Ascending aorta (tissue), 2 donors: ENCODE measurements at regions not wholly inside any gene's neighbourhood (a gene's known extent, or its start where the extent isn't known, plus 50 kb on each side); places are given as distances from the start of the nearest gene placed in this dataset.

Source experiments
- DNase-seq, 2 donors: peaks; one replicate each; pipeline ENCODE4 v3.0.0-alpha.2; 2019; ENCODE audit warnings: low spot score in 2 of 2
- H3K27ac ChIP-seq, 2 donors: fragments of 200-600 bp; sonication (generic); one replicate each; pipeline ENCODE4 v1.5.1; 2016 to 2017; ENCODE audit warnings: mild to moderate bottlenecking in 1 of 2
- H3K27me3 ChIP-seq: fragments of 200-600 bp; sonication (generic); one replicate; pipeline ENCODE4 v1.5.1; 2017
- H3K36me3 ChIP-seq, 2 donors: fragments of 200-600 bp; sonication (generic); one replicate each; pipeline ENCODE4 v1.5.1; 2016
- H3K4me1 ChIP-seq, 2 donors: fragments of 200-600 bp; sonication (generic); one replicate each; pipeline ENCODE4 v1.5.1; 2016 to 2017; ENCODE audit warnings: mild to moderate bottlenecking in 1 of 2
- H3K4me3 ChIP-seq, 2 donors: fragments of 200-600 bp; sonication (generic); one replicate each; pipeline ENCODE4 v1.5.1; 2016 to 2017; ENCODE audit warnings: mild to moderate bottlenecking in 1 of 2
- H3K9me3 ChIP-seq, 2 donors: fragments of 200-600 bp; sonication (generic); one replicate each; pipeline ENCODE4 v1.5.1; 2016
- intact Hi-C: fragments of 100-400 bp; cut with DNase I; formaldehyde crosslinking; loops from one replicate; pipeline ENCODE4 v1.15.1; 2023
- TF ChIP-seq, protein P1 (sequence below), 3 experiments: fragments of 200-600 bp in 2 of 3; fragments of 450-650 bp in 1 of 3; sonication (generic) in 2 of 3; IDR thresholded peaks; one replicate each; pipeline ENCODE4 v1.5.1; 2016 to 2019; ENCODE audit warnings: antibody characterized with exemption in 3 of 3, mild to moderate bottlenecking in 1 of 3, moderate library complexity in 1 of 3

DNA sequence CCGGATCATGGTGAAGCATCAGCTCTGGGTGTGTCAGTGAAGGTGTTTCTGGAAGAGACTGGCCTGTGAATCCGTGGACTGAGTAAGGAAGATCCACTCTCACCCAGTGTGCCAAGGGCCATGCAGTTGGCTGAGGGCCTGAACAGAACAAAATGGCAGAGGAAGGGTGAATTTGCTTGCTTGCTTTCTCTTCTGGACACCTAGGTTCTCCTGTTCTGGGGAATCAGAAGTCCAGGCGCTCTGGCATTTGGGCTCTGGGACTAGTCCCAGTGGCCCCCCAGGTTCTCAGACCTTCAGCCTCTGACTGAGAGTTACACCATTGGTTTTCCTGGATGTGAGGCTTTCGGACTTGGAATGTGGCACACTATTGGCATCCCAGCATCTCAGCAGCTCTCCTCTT lies 1170.8 kb downstream of the TBC1D22A start:
- no peak for DNase-seq
- H3K4me1 ChIP-seq = no peaks in the 10 kb centered on the region
- intact Hi-C loops = no loop called here
- no peak overlapping the region for H3K4me3 ChIP-seq
- TF ChIP-seq, protein P1, sequence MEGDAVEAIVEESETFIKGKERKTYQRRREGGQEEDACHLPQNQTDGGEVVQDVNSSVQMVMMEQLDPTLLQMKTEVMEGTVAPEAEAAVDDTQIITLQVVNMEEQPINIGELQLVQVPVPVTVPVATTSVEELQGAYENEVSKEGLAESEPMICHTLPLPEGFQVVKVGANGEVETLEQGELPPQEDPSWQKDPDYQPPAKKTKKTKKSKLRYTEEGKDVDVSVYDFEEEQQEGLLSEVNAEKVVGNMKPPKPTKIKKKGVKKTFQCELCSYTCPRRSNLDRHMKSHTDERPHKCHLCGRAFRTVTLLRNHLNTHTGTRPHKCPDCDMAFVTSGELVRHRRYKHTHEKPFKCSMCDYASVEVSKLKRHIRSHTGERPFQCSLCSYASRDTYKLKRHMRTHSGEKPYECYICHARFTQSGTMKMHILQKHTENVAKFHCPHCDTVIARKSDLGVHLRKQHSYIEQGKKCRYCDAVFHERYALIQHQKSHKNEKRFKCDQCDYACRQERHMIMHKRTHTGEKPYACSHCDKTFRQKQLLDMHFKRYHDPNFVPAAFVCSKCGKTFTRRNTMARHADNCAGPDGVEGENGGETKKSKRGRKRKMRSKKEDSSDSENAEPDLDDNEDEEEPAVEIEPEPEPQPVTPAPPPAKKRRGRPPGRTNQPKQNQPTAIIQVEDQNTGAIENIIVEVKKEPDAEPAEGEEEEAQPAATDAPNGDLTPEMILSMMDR (IDR thresholded peaks at IDR 0.05) = no peak
- H3K27ac ChIP-seq = no peak overlapping the region
- H3K36me3 ChIP-seq = no peaks in the 10 kb centered on the region
- peaks cover 0 to 6% of the 10 kb centered on the region in 2 donors for H3K9me3 ChIP-seq
- no peaks in the 10 kb centered on the region for H3K27me3 ChIP-seq

DNA sequence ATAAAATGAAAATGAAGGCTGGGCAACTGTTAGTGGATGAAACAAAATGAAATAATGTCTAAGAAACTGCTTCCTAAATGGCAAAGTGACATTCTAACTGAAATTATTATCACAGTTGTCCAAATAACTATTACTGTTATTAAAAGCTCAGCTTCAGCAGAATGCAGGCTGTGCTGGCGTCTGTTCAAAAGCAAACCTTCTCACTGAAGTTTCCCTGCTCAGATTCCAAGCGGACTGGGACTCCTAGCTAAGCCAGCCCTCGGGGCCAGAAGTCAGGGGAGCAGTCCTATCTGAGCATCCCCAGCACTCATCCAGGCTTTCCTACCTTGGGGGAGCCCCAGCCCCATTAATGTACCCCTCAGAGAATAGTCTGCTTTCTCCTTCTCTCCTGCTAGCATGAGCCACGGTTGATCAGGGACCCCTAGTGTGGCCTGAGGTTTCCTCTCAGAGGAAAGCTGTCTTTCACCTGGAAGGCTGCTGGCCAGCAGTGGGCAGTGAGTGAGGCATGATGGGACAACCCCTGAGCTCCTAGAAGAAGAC lies 1167.3 kb downstream of the TBC1D22A start:
- H3K27ac ChIP-seq = no peak overlapping the region
- H3K27me3 ChIP-seq = no peaks in the 10 kb centered on the region
- intact Hi-C loops = no loop called here
- H3K36me3 ChIP-seq = no peaks in the 10 kb centered on the region
- H3K9me3 ChIP-seq = no peaks in the 10 kb centered on the region
- no peak for DNase-seq
- TF ChIP-seq, protein P1 (IDR thresholded peaks at IDR 0.05) = no peak
- no peaks in the 10 kb centered on the region for H3K4me1 ChIP-seq
- H3K4me3 ChIP-seq = no peak overlapping the region

- H3K27ac ChIP-seq = no peak overlapping the region
- no peak overlapping the region for H3K4me3 ChIP-seq
- intact Hi-C loops = no loop called here
- H3K4me1 ChIP-seq = no peaks in the 10 kb centered on the region
- no peaks in the 10 kb centered on the region for H3K36me3 ChIP-seq
- no peaks in the 10 kb centered on the region for H3K27me3 ChIP-seq
- no peak for DNase-seq
- TF ChIP-seq, protein P1 (IDR thresholded peaks at IDR 0.05) = no peak
- H3K9me3 ChIP-seq = no peaks in the 10 kb centered on the region
Observed at GRCh38 chr22:47929073-47929472, 1166.6 kb downstream of the TBC1D22A start.

GRCh38 chr22:47928631-47929030 lies 1166.2 kb downstream of the TBC1D22A start:
- H3K9me3 ChIP-seq = no peaks in the 10 kb centered on the region
- H3K27me3 ChIP-seq = no peaks in the 10 kb centered on the region
- no peaks in the 10 kb centered on the region for H3K36me3 ChIP-seq
- TF ChIP-seq, protein P1 (IDR thresholded peaks at IDR 0.05) = no peak
- intact Hi-C loops = no loop called here
- H3K4me3 ChIP-seq = no peak overlapping the region
- no peaks in the 10 kb centered on the region for H3K4me1 ChIP-seq
- DNase-seq = no peak
- no peak overlapping the region for H3K27ac ChIP-seq

GRCh38 chr22:47927648-47928210 lies 1165.3 kb downstream of the TBC1D22A start:
- TF ChIP-seq, protein P1 (IDR thresholded peaks at IDR 0.05) = no peak
- no peaks in the 10 kb centered on the region for H3K27me3 ChIP-seq
- H3K4me1 ChIP-seq = no peaks in the 10 kb centered on the region
- no peaks in the 10 kb centered on the region for H3K36me3 ChIP-seq
- no peak for DNase-seq
- H3K9me3 ChIP-seq = no peaks in the 10 kb centered on the region
- intact Hi-C loops = no loop called here
- no peak overlapping the region for H3K4me3 ChIP-seq
- no peak overlapping the region for H3K27ac ChIP-seq

DNA sequence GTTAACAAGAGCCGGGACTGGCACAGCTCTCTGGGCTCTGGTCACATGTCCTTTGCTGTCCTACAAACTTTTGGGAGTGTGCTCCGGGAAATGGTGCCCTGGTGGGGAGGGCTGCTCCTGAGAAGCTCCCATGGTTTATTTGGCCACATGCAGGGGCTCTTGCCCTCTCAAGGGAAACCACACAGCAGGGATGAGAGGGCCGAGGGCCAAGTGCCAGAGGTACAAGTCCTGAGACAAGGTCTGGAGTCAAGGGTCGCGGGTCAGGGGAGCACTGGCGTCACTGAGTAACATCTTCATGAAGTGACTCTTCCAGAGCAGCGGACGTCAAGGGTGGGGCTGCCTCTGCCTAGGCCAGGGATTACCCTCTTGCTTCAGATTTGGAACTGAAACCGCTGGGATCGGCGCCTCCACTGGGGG lies 1160.6 kb downstream of the TBC1D22A start:
- TF ChIP-seq, protein P1 (IDR thresholded peaks at IDR 0.05) = no peak
- Histone ChIP-seq H3K4me1 (no peaks in the 10 kb centered on the region), H3K27ac (no peak overlapping the region), H3K9me3 (no peaks in the 10 kb centered on the region), H3K27me3 (no peaks in the 10 kb centered on the region), H3K36me3 (no peaks in the 10 kb centered on the region), H3K4me3 (no peak overlapping the region)
- intact Hi-C loops = no loop called here
- no peak for DNase-seq
